Natural killer cell (primary cell): ENCODE measurements at regions not wholly inside any gene's neighbourhood (a gene's known extent, or its start where the extent isn't known, plus 50 kb on each side); places are given as distances from the start of the nearest gene placed in this dataset.

Source experiments
- ATAC-seq, 3 donors: fragments of 150-1000 bp in 2 of 3; fragments of 200-7000 bp in 1 of 3; cut with Tn5 transposase; 1 replicate in 1 of 3; 2 replicates in 2 of 3; pipeline ENCODE4 v1.10.0; 2021; ENCODE audit warnings: mild to moderate bottlenecking in 2 of 3, moderate library complexity in 2 of 3
- DNase-seq, 2 donors: peaks; one replicate each; pipeline versions ENCODE4 v3.0.0 to v3.0.0-alpha.2; 2013 to 2021; ENCODE audit warnings: mixed read lengths in 1 of 2
- H3K27ac ChIP-seq: one replicate; pipeline ENCODE4 v1.5.1; 2013; ENCODE audit warnings: mild to moderate bottlenecking, low read length
- H3K27me3 ChIP-seq: one replicate; pipeline ENCODE4 v1.6.1; 2013; ENCODE audit warnings: low read length; ENCODE audit not compliant: control insufficient read depth, insufficient read depth
- H3K36me3 ChIP-seq: one replicate; pipeline ENCODE4 v1.6.1; 2013; ENCODE audit warnings: low read length; ENCODE audit not compliant: control insufficient read depth, insufficient read depth
- H3K4me1 ChIP-seq: one replicate; pipeline ENCODE4 v1.6.1; 2013; ENCODE audit warnings: low read length; ENCODE audit not compliant: control insufficient read depth, insufficient read depth
- H3K4me3 ChIP-seq: one replicate; pipeline ENCODE4 v1.5.1; 2013; ENCODE audit warnings: low read length
- H3K9me3 ChIP-seq: one replicate; pipeline ENCODE4 v1.6.1; 2013; ENCODE audit warnings: low read length; ENCODE audit not compliant: control insufficient read depth, insufficient read depth
- H3K27ac Mint-ChIP-seq, 2 donors: one replicate each; pipeline ENCODE4 v1.8.0; 2022; ENCODE audit warnings: mild to moderate bottlenecking in 2 of 2, mixed read lengths in 2 of 2, moderate library complexity in 1 of 2
- H3K27me3 Mint-ChIP-seq, 2 donors: one replicate each; pipeline ENCODE4 v1.8.0; 2022; ENCODE audit warnings: low read depth in 2 of 2, mixed read lengths in 2 of 2
- H3K36me3 Mint-ChIP-seq: one replicate; pipeline ENCODE4 v1.8.0; 2022; ENCODE audit warnings: mixed read lengths
- H3K4me1 Mint-ChIP-seq, 2 donors: one replicate each; pipeline ENCODE4 v1.8.0; 2022; ENCODE audit warnings: mixed read lengths in 2 of 2
- H3K4me3 Mint-ChIP-seq: one replicate; pipeline ENCODE4 v1.8.0; 2022; ENCODE audit warnings: mild to moderate bottlenecking, moderate library complexity, mixed read lengths
- H3K9me3 Mint-ChIP-seq, 2 donors: one replicate each; pipeline ENCODE4 v1.8.0; 2022; ENCODE audit warnings: mixed read lengths in 2 of 2
- CTCF ChIP-seq: fragments of 200-600 bp; IDR thresholded peaks from one replicate; pipeline ENCODE4 v1.8.0; 2022; ENCODE audit warnings: antibody characterized with exemption
- WGBS: methylation state at CpG from one replicate; pipeline ENCODE4 v1.1.7; 2013; ENCODE audit warnings: missing lambda C conversion rate; ENCODE audit not compliant: insufficient coverage; 5-methylcytosine and 5-hydroxymethylcytosine counted together
- intact Hi-C: fragments of 100-400 bp; cut with micrococcal nuclease; formaldehyde crosslinking; loops from one replicate; pipeline ENCODE4 v1.14.2; 2022

DNA sequence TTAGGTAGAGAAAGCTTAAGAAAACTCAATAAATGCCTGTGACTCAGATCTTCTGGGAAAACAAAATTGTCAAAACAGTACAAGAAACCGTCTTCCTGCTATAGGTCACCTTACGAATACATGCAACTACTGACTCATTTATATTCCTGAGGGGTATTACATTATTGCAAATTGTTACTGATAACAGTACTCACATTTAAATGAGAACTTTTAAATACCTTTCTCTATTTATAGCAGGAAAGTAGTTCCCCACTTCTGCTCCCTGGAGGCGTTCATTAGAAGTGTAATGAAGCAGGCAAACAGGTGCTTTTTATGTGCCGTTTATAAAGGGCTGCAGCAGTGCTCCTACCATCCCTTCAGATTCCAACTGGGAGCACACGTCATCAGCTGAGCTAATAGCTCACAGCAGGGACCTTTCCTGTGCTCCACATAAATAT is 65.1 kb upstream of the RPRM start:
- H3K27ac ChIP-seq, result no peak overlapping the region
- WGBS, result 52% methylated on average over 4 of the region's 5 CpGs
- no peaks in the 10 kb centered on the region for H3K27me3 ChIP-seq
- no peaks in the 10 kb centered on the region for H3K4me1 ChIP-seq
- no peaks in the 10 kb centered on the region for H3K27me3 Mint-ChIP-seq
- no peak overlapping the region for H3K4me3 Mint-ChIP-seq
- no peak overlapping the region for H3K27ac Mint-ChIP-seq
- no peaks in the 10 kb centered on the region for H3K4me1 Mint-ChIP-seq
- intact Hi-C loops, result no loop called here
- no peak for TF ChIP-seq CTCF
- no peaks in the 10 kb centered on the region for H3K36me3 ChIP-seq
- H3K9me3 ChIP-seq, result peaks cover 3% of the 10 kb centered on the region
- no peak for ATAC-seq
- peaks cover 9 to 10% of the 10 kb centered on the region in 2 donors for H3K9me3 Mint-ChIP-seq
- DNase-seq, result no peak
- H3K36me3 Mint-ChIP-seq, result no peaks in the 10 kb centered on the region
- no peak overlapping the region for H3K4me3 ChIP-seq

DNA sequence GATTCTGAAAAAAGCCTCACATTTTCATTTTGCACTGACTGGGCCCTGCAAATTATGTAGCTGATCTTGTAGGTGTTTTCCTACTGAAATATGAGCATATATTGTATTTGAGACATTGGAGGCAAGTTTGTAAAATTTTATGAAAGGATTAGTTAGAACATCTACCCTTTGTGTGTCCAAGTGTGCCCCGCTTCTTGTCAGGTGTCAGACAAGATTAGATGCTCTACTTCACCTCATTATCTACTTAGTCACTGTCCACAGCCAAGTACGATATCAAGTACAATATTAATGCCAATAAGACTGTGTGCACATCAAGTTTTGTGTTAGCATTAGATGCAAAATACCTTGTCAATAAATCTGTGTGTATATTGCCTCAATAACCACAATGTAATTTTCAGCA is 67.8 kb upstream of the RPRM start:
- no peaks in the 10 kb centered on the region for H3K4me1 Mint-ChIP-seq
- no peak overlapping the region for H3K4me3 ChIP-seq
- no peak overlapping the region for H3K27ac ChIP-seq
- 89% methylated on average over 2 of the region's 2 CpGs for WGBS
- H3K36me3 Mint-ChIP-seq, result no peaks in the 10 kb centered on the region
- H3K27me3 Mint-ChIP-seq, result no peaks in the 10 kb centered on the region
- H3K36me3 ChIP-seq, result no peaks in the 10 kb centered on the region
- DNase-seq, result no peak
- no peak for TF ChIP-seq CTCF
- no peak overlapping the region for H3K27ac Mint-ChIP-seq
- no peak for ATAC-seq
- no peak overlapping the region for H3K4me3 Mint-ChIP-seq
- H3K4me1 ChIP-seq, result no peaks in the 10 kb centered on the region
- H3K27me3 ChIP-seq, result no peaks in the 10 kb centered on the region
- intact Hi-C loops, result no loop called here
- peaks cover 5 to 8% of the 10 kb centered on the region in 2 donors for H3K9me3 Mint-ChIP-seq
- H3K9me3 ChIP-seq, result no peaks in the 10 kb centered on the region

DNA sequence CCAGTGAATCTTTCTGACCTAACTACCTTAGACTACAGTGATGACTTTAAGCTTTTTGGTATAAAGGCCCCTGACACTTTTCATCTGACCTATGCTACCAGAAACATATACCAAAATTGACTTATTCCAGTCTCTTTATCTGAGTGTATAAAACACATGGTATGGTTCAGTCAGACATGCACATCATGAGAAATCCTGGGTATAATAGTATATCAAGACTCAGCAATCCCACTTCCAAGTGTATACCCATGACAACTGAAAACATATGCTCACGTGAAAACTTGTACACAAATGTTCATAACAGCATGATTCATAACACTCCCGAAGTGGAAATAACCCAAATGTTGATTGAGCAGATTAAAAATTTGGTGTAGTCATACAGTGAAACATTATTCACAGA is 70.0 kb upstream of the RPRM start:
- Mint-ChIP-seq H3K27me3 (no peaks in the 10 kb centered on the region), H3K4me1 (no peaks in the 10 kb centered on the region), H3K27ac (no peak overlapping the region), H3K36me3 (no peaks in the 10 kb centered on the region), H3K4me3 (no peak overlapping the region), H3K9me3 (peaks cover 0 to 3% of the 10 kb centered on the region in 2 donors)
- Histone ChIP-seq H3K4me3 (no peak overlapping the region), H3K36me3 (no peaks in the 10 kb centered on the region), H3K4me1 (no peaks in the 10 kb centered on the region), H3K9me3 (no peaks in the 10 kb centered on the region), H3K27ac (no peak overlapping the region), H3K27me3 (no peaks in the 10 kb centered on the region)
- DNase-seq, result no peak
- no peak for TF ChIP-seq CTCF
- intact Hi-C loops, result no loop called here
- WGBS, result 90% methylated on average over 2 of the region's 2 CpGs
- ATAC-seq, result no peak

DNA sequence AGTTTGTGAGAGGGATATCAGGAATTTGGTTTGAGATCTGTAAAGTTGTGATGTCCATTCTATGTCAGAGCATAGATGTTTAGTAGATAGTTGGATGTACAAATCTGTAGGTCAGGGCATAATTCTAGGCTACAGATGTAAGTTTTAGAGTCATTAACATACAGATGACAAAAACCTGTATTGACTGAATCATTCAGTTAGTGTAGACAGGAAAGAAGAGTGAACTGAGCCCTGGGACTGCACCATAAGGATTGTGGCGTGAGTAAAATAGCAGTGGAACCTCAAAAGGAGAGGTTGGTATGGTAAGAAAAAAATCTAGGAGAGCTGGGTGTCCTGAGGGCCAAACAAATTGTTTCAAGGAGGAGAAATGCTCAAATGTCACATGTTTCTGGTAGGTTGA is 73.1 kb upstream of the RPRM start:
- no peak for ATAC-seq
- Mint-ChIP-seq H3K4me3 (no peak overlapping the region), H3K9me3 (no peaks in the 10 kb centered on the region), H3K27ac (no peak overlapping the region), H3K4me1 (no peaks in the 10 kb centered on the region), H3K36me3 (no peaks in the 10 kb centered on the region), H3K27me3 (no peaks in the 10 kb centered on the region)
- no peak for TF ChIP-seq CTCF
- H3K4me1 ChIP-seq, result no peaks in the 10 kb centered on the region
- no peaks in the 10 kb centered on the region for H3K9me3 ChIP-seq
- DNase-seq, result no peak
- H3K36me3 ChIP-seq, result no peaks in the 10 kb centered on the region
- H3K4me3 ChIP-seq, result no peak overlapping the region
- H3K27ac ChIP-seq, result no peak overlapping the region
- no peaks in the 10 kb centered on the region for H3K27me3 ChIP-seq
- intact Hi-C loops, result no loop called here
- 70% methylated on average over 1 of the region's 1 CpG for WGBS
